IPS DF 19.7 (cell line): ENCODE measurements at regions not wholly inside any gene's neighbourhood (a gene's known extent, or its start where the extent isn't known, plus 50 kb on each side); places are given as distances from the start of the nearest gene placed in this dataset.

Experiments used
- DNase-seq: peaks from one replicate; pipeline ENCODE4 v3.0.0-alpha.2; 2013; ENCODE audit warnings: low read depth, low spot score

DNA sequence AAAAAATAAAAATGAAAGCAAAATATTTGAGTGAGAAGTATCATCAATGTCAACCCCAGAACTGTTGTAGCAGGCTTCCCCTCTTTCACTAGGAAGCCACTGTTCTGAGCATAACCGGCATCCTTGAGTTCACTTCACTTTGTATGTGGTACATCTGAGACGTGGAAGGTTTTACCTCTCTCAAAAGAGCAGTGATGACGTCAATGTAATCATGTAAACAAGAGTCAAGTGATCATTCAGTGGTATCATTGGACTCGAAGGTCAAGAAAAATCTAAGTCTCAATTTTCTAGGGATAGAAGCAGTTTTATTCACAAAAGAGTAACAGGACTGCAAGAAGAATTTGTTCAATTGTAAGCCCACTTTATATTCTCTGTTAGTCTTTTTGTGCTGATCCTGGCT is 339.8 kb upstream of the THRB start:
- DNase-seq: no peak

DNA sequence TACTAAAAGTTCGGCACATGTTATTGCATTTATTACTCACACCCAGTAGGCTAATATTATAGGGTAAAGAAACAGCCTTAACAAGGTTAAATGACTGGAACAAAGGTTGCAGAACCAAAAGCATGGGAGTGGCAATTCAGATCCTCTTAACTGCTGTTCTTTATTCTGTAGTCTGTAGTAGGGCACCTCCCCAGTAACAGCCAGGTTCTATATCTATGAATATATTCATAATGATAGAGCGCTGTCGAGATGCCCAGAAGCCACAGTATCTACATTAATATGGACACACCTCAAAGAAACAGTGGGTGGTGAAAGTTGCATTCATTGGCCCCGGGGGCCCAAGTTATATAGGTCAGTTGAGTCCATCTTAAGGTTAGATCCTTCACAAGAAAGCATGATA is 340.9 kb upstream of the THRB start:
- no peak for DNase-seq

DNA sequence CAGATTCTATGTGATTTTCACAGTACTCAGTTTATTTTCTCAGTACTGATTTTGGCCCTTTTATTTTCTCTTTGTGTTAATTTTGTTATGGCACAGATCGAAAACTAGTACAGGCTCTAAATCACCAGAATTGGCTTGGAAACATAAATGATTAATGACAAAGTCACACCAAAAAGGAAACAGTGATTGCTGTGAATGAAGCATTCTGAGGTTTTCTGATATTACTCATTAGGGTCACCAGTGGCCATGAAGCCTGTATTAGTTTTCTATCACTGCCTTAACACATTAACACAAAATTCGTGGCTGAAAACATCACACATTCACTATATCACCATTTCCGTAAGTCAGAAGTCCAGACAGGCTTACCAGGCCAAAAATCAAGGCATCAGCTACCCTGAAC is 343.0 kb upstream of the THRB start:
- no peak for DNase-seq

DNA sequence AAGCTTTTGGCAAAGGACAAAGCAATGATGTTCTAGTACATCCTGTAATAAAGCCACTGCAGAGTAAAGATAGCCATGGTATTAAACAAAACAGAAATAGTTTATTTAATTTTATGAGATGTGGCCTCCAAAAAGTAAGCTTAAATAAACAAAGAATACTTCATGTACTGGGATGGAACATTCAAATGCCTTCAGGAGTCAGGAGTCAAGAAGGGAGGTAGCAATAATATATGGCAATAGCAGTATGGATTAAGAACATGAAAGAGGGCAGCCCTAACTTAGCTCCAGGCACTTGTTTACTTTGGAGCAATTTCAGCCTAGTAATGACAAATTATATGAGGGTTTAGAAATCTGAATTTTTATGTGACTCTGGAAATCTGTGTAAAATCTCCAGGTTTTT is 343.9 kb upstream of the THRB start:
- DNase-seq: no peak

DNA sequence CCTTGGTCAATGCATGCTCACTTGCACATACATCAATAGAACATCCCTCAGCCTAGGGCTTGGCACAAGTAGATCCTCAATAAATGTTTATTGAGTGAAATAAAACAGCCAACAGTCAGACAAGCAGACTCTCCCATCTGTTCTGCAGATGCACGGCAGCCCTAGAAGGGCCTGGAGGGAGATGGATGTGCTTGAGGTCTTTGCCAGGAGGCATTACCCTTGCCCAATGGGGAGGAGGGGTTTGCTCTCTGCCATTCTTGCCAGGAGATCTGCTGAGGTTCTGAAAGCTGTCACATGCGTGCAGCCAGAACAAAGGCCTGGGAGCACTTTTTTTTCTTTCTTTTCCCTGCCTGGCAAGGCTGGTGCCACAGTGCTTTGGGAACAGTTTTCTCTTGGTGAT is 349.3 kb upstream of the THRB start:
- no peak for DNase-seq

DNA sequence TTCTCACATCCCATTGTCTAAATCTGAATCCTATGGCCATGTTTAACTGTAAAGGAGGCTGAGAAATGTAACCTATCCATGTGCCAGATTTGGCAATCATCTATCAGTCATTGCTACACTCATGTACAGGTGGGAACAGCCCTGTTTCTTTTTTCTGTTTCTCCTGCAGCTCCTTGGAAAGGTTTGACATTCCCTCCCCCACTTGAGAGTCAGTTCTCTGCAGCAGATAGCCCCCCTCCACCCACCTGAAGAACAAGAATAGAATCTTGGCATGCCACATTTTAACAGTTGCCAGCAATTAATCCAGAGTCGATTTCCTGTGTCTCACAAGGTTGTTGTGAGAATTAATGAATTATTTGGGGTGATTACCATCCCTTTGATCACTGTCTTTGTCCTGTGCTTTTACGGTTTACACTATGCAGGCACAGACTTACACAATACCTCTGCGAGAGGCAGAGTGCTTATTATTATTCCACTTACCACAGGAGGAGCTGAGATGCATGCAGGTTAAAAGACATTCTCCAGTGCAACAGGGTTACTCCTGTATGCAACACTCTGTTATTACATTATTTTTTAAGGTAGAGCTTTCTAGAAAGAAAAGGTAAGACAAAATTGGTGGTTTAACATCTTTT is 351.0 kb upstream of the THRB start:
- DNase-seq: no peak

DNA sequence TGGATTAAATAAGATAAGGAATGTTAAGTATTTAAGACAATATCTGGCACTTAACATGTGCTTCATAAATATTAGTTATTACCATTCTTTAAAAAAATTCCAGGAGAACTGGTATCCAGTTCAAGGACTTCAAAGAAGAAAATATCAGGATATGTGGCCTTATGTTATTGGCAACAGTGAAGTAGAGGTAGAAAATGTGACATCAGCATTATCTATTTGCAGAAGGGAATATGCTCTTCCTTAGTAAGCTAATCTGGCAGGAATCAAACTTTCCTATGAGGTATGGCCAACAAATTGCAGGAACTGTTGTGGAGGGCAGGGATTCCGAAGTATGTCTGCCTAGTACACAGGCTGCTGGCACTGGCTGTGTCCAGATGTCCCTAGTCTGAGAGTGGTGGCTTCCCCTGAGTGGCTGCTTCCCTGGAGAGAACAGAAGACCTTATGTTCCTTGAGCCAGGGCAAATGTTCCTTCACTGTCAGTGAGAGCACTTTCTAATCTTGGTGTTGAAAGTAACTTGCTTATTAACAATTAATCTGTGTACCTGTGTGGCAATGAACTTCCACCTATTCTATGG is 351.7 kb upstream of the THRB start:
- no peak for DNase-seq

DNA sequence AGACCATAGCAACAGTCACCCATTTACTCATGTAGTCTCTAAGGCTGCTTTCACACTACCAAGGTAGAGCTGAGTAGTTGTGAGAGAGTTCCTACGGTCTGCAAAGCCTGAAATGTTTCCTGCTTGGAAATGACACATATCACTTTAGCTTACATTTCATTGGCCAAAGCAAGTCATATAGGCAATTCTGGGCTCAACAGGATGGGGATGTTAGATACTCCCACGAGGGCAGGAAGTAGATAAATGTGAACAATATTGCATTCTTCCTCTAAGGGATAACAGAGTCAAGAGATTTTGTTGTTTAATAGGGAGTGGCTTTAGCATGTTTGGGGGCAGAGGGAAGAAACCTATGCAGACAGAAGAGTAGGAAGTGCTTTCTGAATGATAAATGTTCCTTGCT is 355.6 kb upstream of the THRB start:
- DNase-seq: no peak

DNA sequence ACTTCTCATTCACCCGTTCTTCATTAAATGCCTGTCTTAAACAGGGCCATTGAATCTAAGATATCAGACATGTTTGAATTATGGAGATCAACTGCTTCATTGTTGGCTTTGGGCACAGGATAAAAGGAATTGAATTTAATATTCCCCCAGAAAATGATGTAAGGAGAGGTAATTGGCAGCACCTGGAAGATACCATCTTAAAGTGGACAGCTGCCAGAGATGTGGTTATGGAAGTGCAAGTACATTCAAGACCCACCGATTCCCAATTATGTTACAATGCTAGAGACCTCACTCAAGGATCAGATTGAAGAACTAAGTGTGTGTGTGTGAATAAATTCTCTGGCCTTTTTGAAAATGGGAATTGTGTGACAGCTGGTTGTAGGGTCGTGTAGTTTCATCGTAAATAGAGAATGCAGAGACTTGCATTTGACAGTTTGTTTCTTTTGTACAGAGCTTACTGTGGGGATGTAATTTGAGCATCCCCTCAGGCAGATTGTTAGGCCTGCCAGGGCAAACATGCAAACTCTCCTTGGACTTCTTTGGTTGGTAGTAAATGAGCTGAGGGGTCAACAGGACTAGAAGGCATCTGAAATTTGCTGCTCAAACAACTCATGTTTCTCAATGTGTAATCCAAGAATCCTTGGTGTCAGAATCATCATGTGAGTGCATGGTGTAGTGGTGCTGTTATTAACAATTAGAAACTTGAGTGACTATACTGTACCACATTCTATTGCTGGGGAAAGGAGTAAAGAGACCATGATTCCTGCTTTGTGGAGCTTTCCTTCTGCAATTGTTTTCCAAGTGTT is 359.2 kb upstream of the THRB start:
- no peak for DNase-seq

DNA sequence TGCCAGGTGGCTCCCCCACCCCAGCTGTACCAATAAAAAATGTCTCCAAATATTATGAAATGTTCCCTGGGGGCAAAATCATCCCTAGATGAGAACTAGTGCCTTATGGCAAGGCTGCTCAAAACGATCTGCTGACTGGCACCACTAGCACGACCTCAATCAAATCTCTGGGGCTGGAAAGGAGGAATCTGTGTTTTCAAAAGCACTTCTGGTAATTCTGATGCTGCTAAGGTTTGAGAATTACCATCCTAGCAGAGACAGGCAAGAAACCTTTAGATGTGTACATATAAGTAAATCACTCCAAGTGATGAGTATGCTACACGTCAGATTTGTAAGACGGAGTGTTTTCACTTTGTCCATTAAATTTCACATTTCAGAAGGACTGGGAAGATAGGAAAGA is 360.1 kb upstream of the THRB start:
- no peak for DNase-seq

DNA sequence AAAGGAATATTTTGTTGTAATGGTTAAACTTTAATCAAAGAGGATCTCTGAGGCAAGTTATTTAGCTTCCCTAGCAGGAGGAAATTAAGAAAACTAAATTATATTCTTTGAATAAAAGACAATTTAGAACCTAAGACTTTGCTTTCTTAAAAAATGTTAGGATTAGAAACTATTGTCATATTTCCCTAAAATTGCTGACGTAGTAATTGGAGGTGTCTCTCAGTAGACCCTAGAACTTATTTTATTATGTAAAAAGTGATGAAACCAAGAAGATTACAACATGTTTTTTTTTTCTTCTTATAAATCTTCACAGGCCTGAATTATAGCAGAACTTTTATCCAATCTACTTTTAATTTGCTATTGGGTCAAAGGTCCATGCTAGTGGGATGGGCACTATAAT is 363.3 kb upstream of the THRB start:
- no peak for DNase-seq

DNA sequence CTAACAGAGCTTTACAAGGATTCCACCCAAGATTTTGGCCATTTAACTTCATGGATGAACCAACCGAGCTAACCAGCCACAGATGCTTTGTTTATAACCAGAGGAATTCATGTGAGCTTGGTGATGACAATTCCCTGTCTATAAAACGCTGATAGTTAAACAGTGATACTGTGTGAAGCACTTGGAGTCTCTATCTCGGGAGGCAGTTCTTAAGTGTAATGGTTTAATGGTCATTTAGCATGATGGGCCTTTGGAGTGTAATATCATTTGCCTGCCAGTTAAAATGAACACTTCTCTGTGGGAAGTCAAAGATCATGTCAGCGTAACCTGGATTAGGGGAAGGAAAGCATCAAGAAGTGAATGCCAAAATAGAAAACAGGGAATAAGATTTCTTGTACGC is 368.6 kb upstream of the THRB start:
- DNase-seq: no peak

DNA sequence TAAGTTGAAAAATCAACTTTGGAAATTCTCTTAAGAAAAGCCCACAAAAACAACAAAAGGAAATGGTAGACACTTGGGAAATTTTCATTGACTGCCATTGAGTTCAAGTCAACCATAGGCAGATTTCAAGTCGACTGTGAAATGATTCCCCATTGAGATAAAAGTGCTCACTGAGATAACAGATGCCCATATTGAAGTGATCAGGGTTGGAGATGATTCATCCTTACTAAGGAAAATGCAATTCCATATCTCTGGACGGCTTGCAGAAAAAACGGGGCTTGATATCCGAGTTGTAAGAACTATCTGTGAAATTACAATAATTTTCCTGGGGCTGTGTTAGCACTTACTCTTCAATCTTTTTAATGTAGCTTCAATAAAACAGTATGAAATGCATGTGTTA is 373.1 kb upstream of the THRB start:
- DNase-seq: no peak

DNA sequence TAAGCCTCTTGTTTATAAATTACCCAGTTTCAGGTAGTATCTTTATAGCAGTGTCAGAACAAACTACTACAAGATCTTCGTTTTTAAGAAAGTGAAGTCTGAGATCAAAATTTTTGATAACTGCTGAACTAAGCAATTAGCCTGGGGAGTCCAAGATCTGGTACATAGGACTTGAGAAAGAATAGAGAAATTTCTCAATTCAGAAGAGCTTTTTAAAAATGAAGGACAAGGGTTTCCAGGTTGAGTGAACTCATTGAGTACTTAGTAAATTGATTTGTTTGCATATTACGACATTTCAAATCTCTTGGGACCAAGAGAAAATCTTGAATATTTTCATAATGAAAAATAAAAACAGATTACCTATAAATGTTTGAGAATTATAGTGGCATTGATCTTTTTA is 386.6 kb upstream of the THRB start:
- DNase-seq: no peak

DNA sequence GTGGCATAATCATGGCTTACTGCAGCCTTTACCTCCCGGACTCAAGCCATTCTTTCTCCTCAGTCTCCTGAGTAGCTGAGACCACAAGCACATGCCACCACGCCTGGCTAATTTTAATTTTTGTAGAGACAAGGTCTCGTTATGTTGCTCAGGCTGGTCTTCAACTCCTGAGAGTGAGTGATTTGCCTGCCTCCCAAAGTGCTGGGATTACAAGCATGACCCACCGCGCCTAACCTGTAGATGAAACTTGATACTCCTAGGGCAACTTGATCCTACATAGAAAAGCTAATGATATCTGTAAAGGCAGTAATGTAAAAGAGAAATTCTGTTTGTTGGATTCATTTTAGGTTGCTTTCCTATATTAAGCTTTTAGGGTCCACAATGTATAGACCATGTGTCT is 391.9 kb upstream of the THRB start:
- DNase-seq: no peak

DNA sequence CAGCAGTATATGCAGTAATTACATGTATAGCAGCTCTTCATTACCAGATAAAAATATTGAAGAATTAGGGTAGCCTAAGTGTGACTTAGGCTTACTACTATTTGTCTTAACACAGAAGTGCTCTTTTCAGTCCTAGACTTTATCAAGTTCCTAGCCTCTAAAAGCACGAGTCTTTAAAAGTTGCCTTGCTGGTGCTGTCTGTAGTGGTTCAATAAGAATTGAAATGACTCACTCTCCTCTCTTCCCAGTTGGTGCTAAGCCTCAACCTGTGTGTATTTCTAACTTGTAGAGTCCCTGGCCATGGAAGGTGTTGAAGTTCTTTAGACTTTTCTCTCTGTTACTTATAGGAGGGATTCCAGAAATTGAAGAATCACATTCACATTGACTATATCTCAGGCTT is 395.4 kb upstream of the THRB start:
- DNase-seq: no peak

DNA sequence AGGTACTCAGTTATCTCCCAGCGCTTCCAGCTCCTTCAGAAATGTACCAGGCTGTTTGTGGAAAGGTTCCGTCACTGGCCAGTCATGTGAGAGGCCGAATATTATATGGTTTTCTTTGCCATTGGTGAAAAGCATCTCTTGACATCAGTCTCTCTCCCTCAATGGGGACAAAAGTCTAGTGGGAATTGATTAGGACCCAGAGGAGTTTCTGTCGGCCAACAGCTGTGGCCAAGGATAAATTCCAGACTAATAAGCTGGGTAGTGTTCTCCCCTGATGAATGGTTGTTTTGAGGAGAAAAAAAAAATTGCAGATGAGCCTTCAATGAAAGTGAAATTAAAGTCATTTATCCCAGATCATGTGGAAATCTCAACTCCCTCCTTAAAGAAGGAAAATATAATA is 404.7 kb upstream of the THRB start:
- DNase-seq: no peak

DNA sequence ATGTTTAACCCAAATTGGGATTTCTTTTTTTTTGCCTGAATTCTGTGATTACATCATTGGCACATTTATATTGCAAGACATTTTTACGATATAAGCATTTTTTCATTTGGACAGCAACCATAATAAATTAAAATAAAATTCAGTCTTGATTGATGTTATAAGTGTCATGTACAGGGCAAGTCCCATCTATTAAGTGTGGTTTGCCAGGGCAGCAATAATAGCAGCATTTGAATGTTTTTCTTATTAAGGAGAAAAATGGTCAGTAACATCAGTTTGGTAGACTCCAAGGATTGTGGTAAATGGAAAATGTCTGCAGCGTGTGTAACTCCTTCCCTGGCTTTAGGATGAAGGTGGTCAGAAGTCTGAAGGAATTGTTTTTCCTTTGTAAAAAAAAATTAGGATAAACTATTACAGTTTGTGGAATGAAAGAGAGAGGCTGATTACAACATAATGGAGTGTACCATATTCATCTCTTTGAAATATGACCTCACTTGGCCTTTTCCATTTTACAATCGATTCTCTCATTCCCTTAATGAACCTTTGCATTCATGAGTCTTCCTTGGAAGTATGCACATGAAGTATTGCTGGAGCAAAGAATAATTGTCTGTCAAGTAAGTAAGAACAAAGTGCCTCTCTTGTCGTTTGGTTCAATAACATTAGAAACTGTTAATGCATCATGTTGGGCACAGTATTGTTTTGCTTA is 405.4 kb upstream of the THRB start:
- no peak for DNase-seq

DNA sequence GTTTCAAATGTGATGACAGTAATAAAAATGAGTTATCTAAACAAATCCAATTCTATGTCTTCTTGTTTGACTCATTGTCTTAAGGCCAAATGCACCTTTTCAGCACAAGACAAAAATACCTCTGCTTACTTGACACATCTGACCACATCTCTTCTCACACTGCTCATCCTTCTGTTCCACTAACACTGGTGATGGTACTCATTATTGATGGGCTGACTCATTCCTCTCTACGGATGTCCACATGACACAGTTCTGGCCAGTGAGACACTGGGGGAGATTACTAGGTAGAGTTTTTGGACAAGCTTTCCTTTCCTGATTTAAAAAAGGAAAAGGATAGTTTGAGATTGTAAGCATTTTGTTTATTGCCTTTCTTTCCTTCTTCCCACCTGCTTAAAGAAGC is 410.6 kb upstream of the THRB start:
- no peak for DNase-seq

DNA sequence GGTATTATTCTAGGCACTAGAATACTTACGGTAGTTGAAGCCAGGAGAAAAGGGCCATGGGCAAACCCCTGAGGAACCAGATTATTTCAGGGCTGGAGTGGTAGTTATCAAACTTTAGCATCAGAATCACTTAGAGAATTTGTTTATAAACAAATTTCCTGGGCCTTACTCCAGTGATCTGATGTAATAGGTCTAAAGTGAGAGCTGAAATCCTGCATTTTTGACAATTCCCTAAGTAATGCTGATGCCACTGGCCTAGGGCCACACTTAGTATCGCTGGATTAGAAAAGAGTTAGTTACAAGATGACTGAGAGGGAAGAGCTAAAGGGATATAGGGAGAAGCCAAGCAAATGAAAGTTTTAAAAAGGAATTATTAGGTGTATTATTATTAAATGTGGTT is 412.5 kb upstream of the THRB start:
- DNase-seq: no peak

DNA sequence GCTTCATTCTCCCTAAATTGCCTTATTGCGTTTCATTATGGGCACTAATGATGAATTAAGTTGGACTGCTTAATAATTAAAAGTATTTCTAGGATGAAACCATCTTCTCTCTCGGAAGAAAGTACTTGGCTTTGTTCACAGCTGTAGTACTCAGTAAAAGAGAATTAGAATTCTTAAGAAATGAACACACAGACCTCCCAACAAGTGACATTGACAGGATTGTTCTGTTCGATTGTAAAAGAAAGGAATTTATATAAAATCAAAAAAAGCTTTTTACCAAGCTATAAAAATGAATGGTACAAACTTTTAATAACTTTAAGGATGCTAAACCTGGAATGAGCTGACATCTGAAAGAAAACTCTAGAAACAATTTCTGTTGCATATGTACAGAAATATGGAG is 416.4 kb upstream of the THRB start:
- no peak for DNase-seq

DNA sequence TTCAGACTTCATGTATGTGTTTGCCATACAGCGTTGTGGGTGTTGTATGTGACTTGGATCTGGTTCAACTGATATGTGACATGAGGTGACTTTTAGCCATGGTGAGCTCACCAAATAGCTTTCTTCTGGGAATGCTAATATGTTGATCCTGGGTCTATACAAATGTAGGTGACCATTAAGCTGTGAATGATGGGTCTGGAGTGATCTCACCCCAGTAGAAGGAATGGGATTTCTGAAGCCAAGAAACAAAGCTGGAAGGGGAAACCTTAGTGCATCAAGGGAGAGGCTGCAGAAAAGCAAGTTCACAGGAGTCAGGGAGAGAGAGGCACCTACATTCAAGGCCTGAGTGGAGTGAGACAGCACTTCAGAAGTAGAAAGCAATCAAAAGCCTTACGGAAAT is 421.0 kb upstream of the THRB start:
- DNase-seq: no peak

DNA sequence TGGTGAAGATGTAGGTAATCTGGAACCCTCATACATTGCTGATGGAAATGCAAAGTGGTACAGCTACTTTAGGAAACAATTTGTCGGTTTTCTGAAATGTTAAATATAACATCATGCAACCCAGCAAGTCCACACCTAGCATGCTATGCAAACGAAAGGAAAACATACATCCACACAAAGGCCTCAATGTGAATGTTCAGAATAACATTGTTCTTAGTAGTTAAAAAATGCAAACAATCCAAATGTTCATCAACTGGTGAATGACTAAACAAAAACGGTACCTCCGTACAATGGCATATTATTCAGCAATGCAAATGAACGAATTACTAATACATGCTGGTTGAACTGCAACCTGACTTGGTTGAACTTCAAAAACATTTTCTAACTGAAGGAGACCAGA is 423.3 kb upstream of the THRB start:
- no peak for DNase-seq
